ENCODE measurements at regions not wholly inside any gene's neighbourhood (a gene's known extent, or its start where the extent isn't known, plus 50 kb on each side); places are given as distances from the start of the nearest gene placed in this dataset.

- Mint-ChIP-seq H3K4me1 (no peaks in the 10 kb centered on the region), H3K9me3 (no peaks in the 10 kb centered on the region), H3K4me3 (no peak overlapping the region), H3K36me3 (no peaks in the 10 kb centered on the region), H3K27me3 (ENCODE audit: low read depth in 2 of 2) (peaks cover 8 to 12% of the 10 kb centered on the region in 2 donors), H3K27ac (no peak overlapping the region)
- intact Hi-C loops (cut with micrococcal nuclease) = no loop called here
- H3K36me3 ChIP-seq (ENCODE audit: control insufficient read depth, insufficient read depth, low read length) = no peaks in the 10 kb centered on the region
- H3K9me3 ChIP-seq (ENCODE audit: control insufficient read depth, insufficient read depth, low read length) = no peaks in the 10 kb centered on the region
- no peak for ATAC-seq
- no peak for DNase-seq
- H3K27me3 ChIP-seq (ENCODE audit: control insufficient read depth, insufficient read depth, low read length) = no peaks in the 10 kb centered on the region
- 87% methylated on average over 25 of the region's 25 CpGs for WGBS (ENCODE audit: insufficient coverage)
- no peak overlapping the region for H3K27ac ChIP-seq (ENCODE audit: low read length)
- no peaks in the 10 kb centered on the region for H3K4me1 ChIP-seq (ENCODE audit: control insufficient read depth, insufficient read depth, low read length)
- TF ChIP-seq CTCF (IDR thresholded peaks at IDR 0.05) = no peak
- H3K4me3 ChIP-seq (ENCODE audit: low read length) = no peak overlapping the region
Measured at GRCh38 chr16:86963600-86964575, 353.3 kb downstream of the C16orf95 start.

GRCh38 chr16:86964796-86965241 lies 352.4 kb downstream of the C16orf95 start:
- H3K27ac Mint-ChIP-seq = no peak overlapping the region
- 83% methylated on average over 11 of the region's 14 CpGs for WGBS (ENCODE audit: insufficient coverage)
- H3K4me3 Mint-ChIP-seq = no peak overlapping the region

GRCh38 chr16:86965331-86965730 lies 351.9 kb downstream of the C16orf95 start:
- WGBS (ENCODE audit: insufficient coverage) = 90% methylated on average over 12 of the region's 12 CpGs
- no peaks in the 10 kb centered on the region for H3K36me3 ChIP-seq (ENCODE audit: control insufficient read depth, insufficient read depth, low read length)
- H3K27me3 Mint-ChIP-seq (ENCODE audit: low read depth in 2 of 2) = peaks cover 6 to 7% of the 10 kb centered on the region in 2 donors
- intact Hi-C loops (cut with micrococcal nuclease) = no loop called here
- no peaks in the 10 kb centered on the region for H3K9me3 ChIP-seq (ENCODE audit: control insufficient read depth, insufficient read depth, low read length)
- DNase-seq (no peak), ATAC-seq (no peak)
- no peak overlapping the region for H3K4me3 Mint-ChIP-seq
- no peaks in the 10 kb centered on the region for H3K36me3 Mint-ChIP-seq
- H3K27ac ChIP-seq (ENCODE audit: low read length) = no peak overlapping the region
- H3K4me1 ChIP-seq (ENCODE audit: control insufficient read depth, insufficient read depth, low read length) = no peaks in the 10 kb centered on the region
- H3K9me3 Mint-ChIP-seq = no peaks in the 10 kb centered on the region
- H3K4me3 ChIP-seq (ENCODE audit: low read length) = no peak overlapping the region
- H3K27me3 ChIP-seq (ENCODE audit: control insufficient read depth, insufficient read depth, low read length) = no peaks in the 10 kb centered on the region
- no peak overlapping the region for H3K27ac Mint-ChIP-seq
- H3K4me1 Mint-ChIP-seq = no peaks in the 10 kb centered on the region
- TF ChIP-seq CTCF (IDR thresholded peaks at IDR 0.05) = no peak

More at GRCh38 chr16:86964796-86965241, 352.4 kb downstream of the C16orf95 start:
- H3K36me3 Mint-ChIP-seq = no peaks in the 10 kb centered on the region
- H3K27ac ChIP-seq (ENCODE audit: low read length) = no peak overlapping the region
- ATAC-seq (no peak), DNase-seq (no peak)
- no peaks in the 10 kb centered on the region for H3K27me3 ChIP-seq (ENCODE audit: control insufficient read depth, insufficient read depth, low read length)
- H3K4me1 Mint-ChIP-seq = no peaks in the 10 kb centered on the region
- no peaks in the 10 kb centered on the region for H3K9me3 Mint-ChIP-seq
- H3K4me3 ChIP-seq (ENCODE audit: low read length) = no peak overlapping the region
- intact Hi-C loops (cut with micrococcal nuclease) = no loop called here
- H3K9me3 ChIP-seq (ENCODE audit: control insufficient read depth, insufficient read depth, low read length) = no peaks in the 10 kb centered on the region
- no peak for TF ChIP-seq CTCF (IDR thresholded peaks at IDR 0.05)
- no peaks in the 10 kb centered on the region for H3K36me3 ChIP-seq (ENCODE audit: control insufficient read depth, insufficient read depth, low read length)
- peaks cover 6 to 9% of the 10 kb centered on the region in 2 donors for H3K27me3 Mint-ChIP-seq (ENCODE audit: low read depth in 2 of 2)
- no peaks in the 10 kb centered on the region for H3K4me1 ChIP-seq (ENCODE audit: control insufficient read depth, insufficient read depth, low read length)

Data from natural killer cell (primary cell).